Heart right ventricle (tissue), 16 donors: ENCODE measurements at regions not wholly inside any gene's neighbourhood (a gene's known extent, or its start where the extent isn't known, plus 50 kb on each side); places are given as distances from the start of the nearest gene placed in this dataset.

Experiments
- ATAC-seq, 8 donors: fragments of 200-7000 bp; cut with Tn5 transposase; one replicate each; pipeline ENCODE4 v1.9.1; 2020; ENCODE audit warnings: mild to moderate bottlenecking in 8 of 8, moderate library complexity in 8 of 8, moderate number of reproducible peaks in 1 of 8
- DNase-seq, 2 donors: peaks; one replicate each; pipeline ENCODE4 v3.0.0-alpha.2; 2020
- H3K27ac ChIP-seq, 10 donors: fragments of 200-600 bp; sonication (generic) in 2 of 10; one replicate each; pipeline versions ENCODE4 v1.5.0 to v1.8.0; 2020 to 2022; ENCODE audit warnings: mild to moderate bottlenecking in 3 of 10
- H3K27me3 ChIP-seq, 7 donors: fragments of 200-600 bp; one replicate each; pipeline ENCODE4 v1.8.0; 2021 to 2022; ENCODE audit warnings: mild to moderate bottlenecking in 2 of 7
- H3K36me3 ChIP-seq, 9 donors: fragments of 200-600 bp; sonication (generic) in 1 of 9; one replicate each; pipeline versions ENCODE4 v1.5.0 to v1.8.0; 2020 to 2022; ENCODE audit warnings: mild to moderate bottlenecking in 2 of 9
- H3K4me1 ChIP-seq, 9 donors: fragments of 200-600 bp; sonication (generic) in 1 of 9; one replicate each; pipeline versions ENCODE4 v1.5.0 to v1.8.0; 2020 to 2022; ENCODE audit warnings: mild to moderate bottlenecking in 4 of 9
- H3K4me3 ChIP-seq, 10 donors: fragments of 200-600 bp; sonication (generic) in 2 of 10; one replicate each; pipeline versions ENCODE4 v1.5.0 to v1.8.0; 2020 to 2022; ENCODE audit warnings: mild to moderate bottlenecking in 7 of 10, moderate library complexity in 2 of 10
- H3K9me3 ChIP-seq, 11 donors: fragments of 200-600 bp in 10 of 11; sonication (generic) in 2 of 11; one replicate each; pipeline versions ENCODE4 v1.5.0 to v1.8.0; 2013 to 2022; ENCODE audit warnings: mild to moderate bottlenecking in 2 of 11, control low read depth in 1 of 11, moderate library complexity in 1 of 11
- WGBS, 2 donors: extraction: QIAGEN DNeasy Blood & Tissue Kit; methylation state at CpG; one replicate each; pipeline ENCODE4 v1.1.7; 2013; ENCODE audit warnings: inconsistent platforms in 1 of 2; 5-methylcytosine and 5-hydroxymethylcytosine counted together
- intact Hi-C, 10 donors: fragments of 100-400 bp; cut with DNase I; formaldehyde crosslinking; loops; one replicate each; pipeline versions ENCODE4 v1.11.1 to v1.14.2; 2022
- TF ChIP-seq, protein P1 (sequence below), 9 donors: fragments of 200-600 bp; sonication (generic) in 2 of 9; IDR thresholded peaks; one replicate each; pipeline versions ENCODE4 v1.5.0 to v1.8.0; 2021 to 2022; ENCODE audit warnings: antibody characterized with exemption in 9 of 9, mild to moderate bottlenecking in 5 of 9, moderate library complexity in 1 of 9
- donor health status: Arrhythmogenic right ventricular cardiomyopathy.
- donor health status: ischemic (EF 13 %, LVEDD 7.1; RV severe dilation, severe dysfunction).
- donor health status: healthy with polysubstance abuse.
- donor health status: DM: no; HTN: yes; CAD: no.
- donor health status: DM: no; HTN: no; CAD: no.
- donor health status: ischemic (EF 25% LVEDD 6.9; RV normal size, moderate dysfunction).
- donor health status: ischemic (EF 25% LVEDD 5.7; RV mildly dilated, moderate dysfunction).
- donor health status: healthy.
- donor health status: DM: yes; HTN: yes; CAD: no.
- donor health status: Ischemic cardiomyopathy.
- donor health status: ischemic (EF 35%, LVEDD 5.7; RV mildly dilated, moderate dysfunction).
- donor health status: nonischemic (EF 11% LVEDD 7.7; RV severe dilation, severe dysfunction).
- donor health status: DM: yes; HTN: yes; CAD: no.
- donor health status: PGD.
- donor health status: ischemic (EF 29% LVEDD 5.4; RV normal size, mild dysfunction).
- donor health status: nonischemic (EF 23%, LVEDD 6.1; RV moderate dilation, normal function).

GRCh38 chr2:16010011-16010410, 69.7 kb downstream of the MYCN start:
- TF ChIP-seq, protein P1, sequence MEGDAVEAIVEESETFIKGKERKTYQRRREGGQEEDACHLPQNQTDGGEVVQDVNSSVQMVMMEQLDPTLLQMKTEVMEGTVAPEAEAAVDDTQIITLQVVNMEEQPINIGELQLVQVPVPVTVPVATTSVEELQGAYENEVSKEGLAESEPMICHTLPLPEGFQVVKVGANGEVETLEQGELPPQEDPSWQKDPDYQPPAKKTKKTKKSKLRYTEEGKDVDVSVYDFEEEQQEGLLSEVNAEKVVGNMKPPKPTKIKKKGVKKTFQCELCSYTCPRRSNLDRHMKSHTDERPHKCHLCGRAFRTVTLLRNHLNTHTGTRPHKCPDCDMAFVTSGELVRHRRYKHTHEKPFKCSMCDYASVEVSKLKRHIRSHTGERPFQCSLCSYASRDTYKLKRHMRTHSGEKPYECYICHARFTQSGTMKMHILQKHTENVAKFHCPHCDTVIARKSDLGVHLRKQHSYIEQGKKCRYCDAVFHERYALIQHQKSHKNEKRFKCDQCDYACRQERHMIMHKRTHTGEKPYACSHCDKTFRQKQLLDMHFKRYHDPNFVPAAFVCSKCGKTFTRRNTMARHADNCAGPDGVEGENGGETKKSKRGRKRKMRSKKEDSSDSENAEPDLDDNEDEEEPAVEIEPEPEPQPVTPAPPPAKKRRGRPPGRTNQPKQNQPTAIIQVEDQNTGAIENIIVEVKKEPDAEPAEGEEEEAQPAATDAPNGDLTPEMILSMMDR (IDR thresholded peaks at IDR 0.05) = no peak
- Histone ChIP-seq H3K36me3 (no peaks in the 10 kb centered on the region), H3K27me3 (peaks cover 0 to 61% (median 51%) of the 10 kb centered on the region in 7 donors), H3K4me1 (peaks cover 0 to 20% (median 9%) of the 10 kb centered on the region in 9 donors), H3K27ac (no peak overlapping the region), H3K4me3 (no peak overlapping the region), H3K9me3 (no peaks in the 10 kb centered on the region)
- ATAC-seq = no peak
- intact Hi-C loops = no loop called here
- DNase-seq = no peak
- WGBS, 2 donors = 66 to 68% methylated on average over 3 of the region's 3 CpGs

DNA sequence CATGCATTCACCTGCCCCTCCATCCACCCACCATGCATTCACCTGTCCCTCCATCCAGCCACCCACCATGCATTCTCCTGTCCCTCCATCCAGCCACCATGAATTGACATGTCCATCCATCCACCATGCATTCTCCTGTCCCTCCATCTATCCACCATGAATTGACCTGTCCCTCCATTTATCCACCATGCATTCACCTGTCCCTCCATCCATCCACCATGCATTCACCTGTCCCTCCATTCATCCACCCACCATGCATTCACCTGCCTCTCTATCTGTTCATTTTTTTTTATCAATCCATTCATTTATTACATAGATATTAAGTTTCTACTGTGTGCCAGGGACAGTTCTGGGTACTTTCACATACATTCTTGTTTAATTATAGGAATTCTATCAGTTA, 69.2 kb downstream of the MYCN start:
- ATAC-seq (no peak), DNase-seq (no peak)
- Histone ChIP-seq H3K36me3 (no peaks in the 10 kb centered on the region), H3K27me3 (peaks cover 0 to 60% (median 47%) of the 10 kb centered on the region in 7 donors), H3K4me3 (no peak overlapping the region), H3K27ac (no peak overlapping the region), H3K9me3 (no peaks in the 10 kb centered on the region), H3K4me1 (peaks cover 0 to 20% (median 9%) of the 10 kb centered on the region in 9 donors)
- TF ChIP-seq, protein P1 (IDR thresholded peaks at IDR 0.05) = no peak
- intact Hi-C loops = no loop called here

DNA sequence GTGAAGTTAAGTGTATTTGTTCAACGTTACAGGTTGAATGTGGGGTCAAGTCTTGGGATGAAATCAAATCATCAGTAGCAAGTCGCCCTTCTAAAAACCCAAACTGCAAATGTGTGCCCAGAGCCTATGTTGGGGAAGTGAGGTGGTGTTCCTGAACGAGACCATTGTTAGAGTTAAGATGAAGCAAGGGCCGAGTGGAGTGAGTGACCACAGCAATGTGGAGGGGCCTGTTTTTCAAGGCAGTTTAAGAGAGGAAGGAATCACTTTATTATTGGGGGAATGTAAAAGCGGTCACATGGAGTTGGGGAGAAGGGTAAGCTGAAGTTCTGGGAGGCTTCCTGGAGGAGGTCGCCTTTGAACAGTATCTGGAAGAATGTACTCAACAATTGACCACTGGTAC, 68.5 kb downstream of the MYCN start:
- no peak for DNase-seq
- H3K4me3 ChIP-seq = no peak overlapping the region
- ATAC-seq = no peak
- intact Hi-C loops = no loop called here
- H3K4me1 ChIP-seq = peaks cover 0 to 13% (median 5%) of the 10 kb centered on the region in 9 donors
- TF ChIP-seq, protein P1 (IDR thresholded peaks at IDR 0.05) = no peak
- 89 to 93% methylated on average over 6 of the region's 6 CpGs for WGBS, 2 donors
- no peaks in the 10 kb centered on the region for H3K36me3 ChIP-seq
- no peak overlapping the region for H3K27ac ChIP-seq
- peaks cover 0 to 54% (median 40%) of the 10 kb centered on the region in 7 donors for H3K27me3 ChIP-seq
- H3K9me3 ChIP-seq = no peaks in the 10 kb centered on the region

GRCh38 chr2:16008331-16008850, 68.0 kb downstream of the MYCN start:
- WGBS, 2 donors = 62 to 68% methylated on average over 8 of the region's 8 CpGs
- TF ChIP-seq, protein P1 (IDR thresholded peaks at IDR 0.05) = no peak
- no peaks in the 10 kb centered on the region for H3K9me3 ChIP-seq
- intact Hi-C loops = no loop called here
- H3K36me3 ChIP-seq = no peaks in the 10 kb centered on the region
- DNase-seq (no peak), ATAC-seq (no peak)
- no peak overlapping the region for H3K4me3 ChIP-seq
- peaks cover 0 to 50% (median 36%) of the 10 kb centered on the region in 7 donors for H3K27me3 ChIP-seq
- H3K27ac ChIP-seq = no peak overlapping the region
- H3K4me1 ChIP-seq = peaks cover 0 to 9% (median under 1%) of the 10 kb centered on the region in 9 donors
